Stimulated activated CD4-positive, alpha-beta T cell treated with anti-CD3 and anti-CD28 coated beads, TNF-alpha, amount 100 ng/mL, for 48 hours (primary cell): ENCODE measurements at regions not wholly inside any gene's neighbourhood (a gene's known extent, or its start where the extent isn't known, plus 50 kb on each side); places are given as distances from the start of the nearest gene placed in this dataset.

Source experiments
- DNase-seq, 3 donors: peaks; one replicate each; pipeline ENCODE4 v3.0.0-alpha.2; 2020; ENCODE audit warnings: low read depth in 3 of 3

- no peak for DNase-seq
Measured at GRCh38 chr7:119413314-119413805, 859.6 kb upstream of the KCND2 start.

- DNase-seq: no peak
Measured at GRCh38 chr7:119415682-119416081, 857.3 kb upstream of the KCND2 start.

GRCh38 chr7:119421657-119422056, 851.3 kb upstream of the KCND2 start:
- DNase-seq: no peak

GRCh38 chr7:119436882-119437281, 836.1 kb upstream of the KCND2 start:
- DNase-seq: no peak

GRCh38 chr7:119438315-119438714, 834.7 kb upstream of the KCND2 start:
- no peak for DNase-seq

- no peak for DNase-seq
Measured at GRCh38 chr7:119439192-119439591, 833.8 kb upstream of the KCND2 start.

GRCh38 chr7:119452401-119452800, 820.6 kb upstream of the KCND2 start:
- no peak for DNase-seq

- DNase-seq: no peak
Measured at GRCh38 chr7:119465798-119466305, 807.1 kb upstream of the KCND2 start.

- DNase-seq: no peak
Measured at GRCh38 chr7:119472408-119473038, 800.5 kb upstream of the KCND2 start.

- no peak for DNase-seq
Measured at GRCh38 chr7:119482209-119482608, 790.8 kb upstream of the KCND2 start.

- no peak for DNase-seq
Measured at GRCh38 chr7:119482671-119483070, 790.3 kb upstream of the KCND2 start.

GRCh38 chr7:119483364-119483763, 789.6 kb upstream of the KCND2 start:
- no peak for DNase-seq

- DNase-seq: no peak
Measured at GRCh38 chr7:119514326-119514725, 758.6 kb upstream of the KCND2 start.

- no peak for DNase-seq
Measured at GRCh38 chr7:119515214-119515613, 757.8 kb upstream of the KCND2 start.

- no peak for DNase-seq
Measured at GRCh38 chr7:119515962-119516361, 757.0 kb upstream of the KCND2 start.

GRCh38 chr7:119522263-119522662, 750.7 kb upstream of the KCND2 start:
- no peak for DNase-seq

GRCh38 chr7:119522698-119523097, 750.3 kb upstream of the KCND2 start:
- no peak for DNase-seq

GRCh38 chr7:119545118-119545517, 727.9 kb upstream of the KCND2 start:
- DNase-seq: no peak

GRCh38 chr7:119555788-119556187, 717.2 kb upstream of the KCND2 start:
- no peak for DNase-seq

- DNase-seq: no peak
Measured at GRCh38 chr7:119556436-119556835, 716.5 kb upstream of the KCND2 start.

GRCh38 chr7:119561751-119562150, 711.2 kb upstream of the KCND2 start:
- no peak for DNase-seq

- no peak for DNase-seq
Measured at GRCh38 chr7:119562839-119563238, 710.1 kb upstream of the KCND2 start.

GRCh38 chr7:119571666-119572065, 701.3 kb upstream of the KCND2 start:
- no peak for DNase-seq

GRCh38 chr7:119572132-119572531, 700.8 kb upstream of the KCND2 start:
- no peak for DNase-seq
